Loucy (cell line): ENCODE measurements at regions not wholly inside any gene's neighbourhood (a gene's known extent, or its start where the extent isn't known, plus 50 kb on each side); places are given as distances from the start of the nearest gene placed in this dataset.

Source experiments
- CTCF ChIP-seq: fragments of 200-600 bp; sonication (generic); conservative IDR thresholded peaks from 2 replicates; pipeline ENCODE4 v1.5.1; 2014; ENCODE audit warnings: mild to moderate bottlenecking, antibody characterized with exemption, low read length
- EZH2phosphoT487 ChIP-seq: fragments of 200-600 bp; IDR thresholded peaks from 2 replicates; pipeline ENCODE4 v1.6.1; 2018; ENCODE audit warnings: antibody characterized with exemption, mild to moderate bottlenecking, moderate library complexity, borderline replicate concordance

- TF ChIP-seq CTCF (no peak), EZH2phosphoT487 (no peak)
These were observed 219.3 kb upstream of the SNX19 start for GRCh38 chr11:131135611-131136010.
